Immature natural killer cell (primary cell): ENCODE measurements at regions not wholly inside any gene's neighbourhood (a gene's known extent, or its start where the extent isn't known, plus 50 kb on each side); places are given as distances from the start of the nearest gene placed in this dataset.
"Not testable (repeated sequence)": the region's sequence is repeated elsewhere in the genome, so short reads cannot be mapped to it uniquely, and the experiment has no call there.

Experiments used
- DNase-seq, 3 donors: peaks; one replicate each; pipeline ENCODE4 v3.0.0; 2022; ENCODE audit warnings: mixed read lengths in 1 of 3
- H3K27ac Mint-ChIP-seq, 6 donors: one replicate each; pipeline ENCODE4 v1.8.0; 2020; ENCODE audit warnings: mixed read lengths in 6 of 6, mild to moderate bottlenecking in 5 of 6, inconsistent platforms in 4 of 6, moderate library complexity in 3 of 6
- H3K27me3 Mint-ChIP-seq, 3 donors: one replicate each; pipeline ENCODE4 v1.8.0; 2020 to 2021; ENCODE audit warnings: low read depth in 3 of 3, mild to moderate bottlenecking in 3 of 3, mixed read lengths in 3 of 3, moderate library complexity in 3 of 3, inconsistent platforms in 1 of 3
- H3K36me3 Mint-ChIP-seq, 3 donors: one replicate each; pipeline ENCODE4 v1.8.0; 2020; ENCODE audit warnings: mixed read lengths in 3 of 3, inconsistent platforms in 2 of 3, mild to moderate bottlenecking in 2 of 3
- H3K4me1 Mint-ChIP-seq, 2 donors: one replicate each; pipeline ENCODE4 v1.8.0; 2020; ENCODE audit warnings: inconsistent platforms in 2 of 2, mild to moderate bottlenecking in 2 of 2, mixed read lengths in 2 of 2, moderate library complexity in 1 of 2
- H3K4me3 Mint-ChIP-seq, 5 donors: one replicate each; pipeline ENCODE4 v1.8.0; 2020; ENCODE audit warnings: mild to moderate bottlenecking in 5 of 5, mixed read lengths in 5 of 5, inconsistent platforms in 3 of 5, moderate library complexity in 3 of 5
- H3K9me3 Mint-ChIP-seq, 6 donors: one replicate each; pipeline ENCODE4 v1.8.0; 2020; ENCODE audit warnings: mild to moderate bottlenecking in 6 of 6, mixed read lengths in 6 of 6, inconsistent platforms in 4 of 6, moderate library complexity in 3 of 6

DNA sequence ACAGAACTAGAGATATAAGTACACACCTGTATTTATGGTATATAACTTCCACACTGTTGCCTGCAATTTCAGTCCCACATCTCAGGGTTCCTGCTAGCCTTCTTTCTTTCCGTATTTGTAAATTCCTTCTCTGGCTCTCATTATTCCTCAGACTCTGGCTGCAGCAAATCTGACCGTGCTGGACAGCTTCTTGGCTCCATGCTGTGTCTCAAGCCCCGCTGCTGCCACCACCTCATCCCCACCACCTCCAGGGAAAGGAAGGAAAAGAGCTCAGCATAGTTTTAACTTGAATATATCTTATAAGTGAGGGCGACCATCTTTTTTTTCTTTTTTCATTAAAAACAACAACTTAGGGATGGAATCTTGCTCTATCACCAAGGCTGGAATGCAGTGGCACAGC lies 155.6 kb upstream of the CXCL13 start:
- DNase-seq, result no peak
- Mint-ChIP-seq H3K9me3 (peaks cover 0 to 2% (median 0%) of the 10 kb centered on the region in 6 donors), H3K27ac (no peak overlapping the region), H3K4me3 (no peak overlapping the region), H3K4me1 (no peaks in the 10 kb centered on the region), H3K36me3 (no peaks in the 10 kb centered on the region), H3K27me3 (peaks cover 0 to 2% (median 0%) of the 10 kb centered on the region in 3 donors)

- H3K27me3 Mint-ChIP-seq, result no peaks in the 10 kb centered on the region
- no peaks in the 10 kb centered on the region for H3K36me3 Mint-ChIP-seq
- H3K9me3 Mint-ChIP-seq, result peaks cover 0 to 2% (median 0%) of the 10 kb centered on the region in 6 donors
- no peak overlapping the region for H3K27ac Mint-ChIP-seq
- no peak overlapping the region for H3K4me3 Mint-ChIP-seq
- no peak for DNase-seq
- H3K4me1 Mint-ChIP-seq, result no peaks in the 10 kb centered on the region
Observed at GRCh38 chr4:77451530-77451929, 154.1 kb upstream of the CXCL13 start.

DNA sequence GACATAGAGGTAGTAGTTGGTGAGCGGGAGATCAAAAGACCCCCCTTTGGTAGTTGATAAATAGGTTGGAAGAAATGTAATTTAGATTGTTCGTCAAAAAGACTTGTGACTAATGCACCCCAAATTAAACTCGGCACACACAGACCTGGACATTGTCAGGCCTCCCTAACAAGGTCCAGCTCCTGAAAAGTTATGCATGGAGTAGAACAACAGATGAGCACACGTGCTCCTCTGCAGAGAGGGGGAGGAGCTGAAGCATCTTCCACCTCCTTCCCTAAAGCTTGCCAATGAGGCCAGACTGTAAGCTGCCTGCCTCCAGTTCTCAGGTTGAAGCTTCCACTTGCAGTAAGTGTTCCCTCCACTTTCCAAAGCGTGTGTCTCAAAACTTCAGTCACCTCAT lies 153.5 kb upstream of the CXCL13 start:
- not testable (repeated sequence) for H3K27ac Mint-ChIP-seq, H3K27me3 Mint-ChIP-seq, DNase-seq, H3K9me3 Mint-ChIP-seq, H3K36me3 Mint-ChIP-seq, H3K4me1 Mint-ChIP-seq, H3K4me3 Mint-ChIP-seq

DNA sequence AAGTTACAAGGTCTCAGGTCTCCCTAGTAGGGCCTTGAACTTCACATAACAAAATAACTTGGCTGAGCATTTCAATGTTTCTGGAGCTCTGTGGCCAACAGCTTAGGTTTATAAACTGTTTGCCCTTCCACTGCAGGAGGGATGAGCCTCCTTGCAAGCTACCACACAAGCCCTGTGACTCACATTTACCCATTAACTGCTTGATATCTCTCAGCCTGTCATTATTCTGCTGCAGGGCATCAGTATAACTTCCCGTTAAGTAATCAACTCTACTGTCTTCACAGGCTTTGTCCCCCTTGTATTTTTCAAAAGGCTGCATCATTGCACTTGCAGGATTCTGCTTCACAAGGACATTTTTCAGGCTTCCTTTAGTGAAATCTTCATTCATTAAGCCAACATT lies 151.7 kb upstream of the CXCL13 start:
- H3K27ac Mint-ChIP-seq, result no peak overlapping the region
- H3K36me3 Mint-ChIP-seq, result no peaks in the 10 kb centered on the region
- no peaks in the 10 kb centered on the region for H3K4me1 Mint-ChIP-seq
- peaks cover 0 to 2% (median 0%) of the 10 kb centered on the region in 6 donors for H3K9me3 Mint-ChIP-seq
- no peak overlapping the region for H3K4me3 Mint-ChIP-seq
- DNase-seq, result no peak
- no peaks in the 10 kb centered on the region for H3K27me3 Mint-ChIP-seq

DNA sequence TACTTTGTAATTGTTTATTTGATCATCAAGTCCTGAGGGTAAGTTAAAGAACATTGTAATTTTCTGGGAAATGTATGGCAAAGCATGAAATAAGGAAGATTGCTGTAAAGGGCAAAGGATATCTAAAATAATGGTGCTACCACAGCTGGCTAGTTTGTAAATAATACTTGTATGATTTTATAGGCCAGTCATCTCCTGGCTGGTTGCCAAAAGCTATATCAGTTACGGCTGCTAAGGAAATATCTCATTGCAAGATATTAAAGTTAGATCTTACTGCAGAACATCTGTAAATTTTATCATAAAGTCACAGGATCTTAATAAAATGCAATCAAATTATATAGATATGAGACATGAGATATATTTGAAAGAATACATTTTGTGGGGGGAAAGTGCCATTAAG lies 150.8 kb upstream of the CXCL13 start:
- peaks cover 0 to 4% (median 0%) of the 10 kb centered on the region in 6 donors for H3K9me3 Mint-ChIP-seq
- DNase-seq, result no peak
- H3K27me3 Mint-ChIP-seq, result no peaks in the 10 kb centered on the region
- no peak overlapping the region for H3K27ac Mint-ChIP-seq
- H3K4me3 Mint-ChIP-seq, result no peak overlapping the region
- no peaks in the 10 kb centered on the region for H3K36me3 Mint-ChIP-seq
- H3K4me1 Mint-ChIP-seq, result no peaks in the 10 kb centered on the region

DNA sequence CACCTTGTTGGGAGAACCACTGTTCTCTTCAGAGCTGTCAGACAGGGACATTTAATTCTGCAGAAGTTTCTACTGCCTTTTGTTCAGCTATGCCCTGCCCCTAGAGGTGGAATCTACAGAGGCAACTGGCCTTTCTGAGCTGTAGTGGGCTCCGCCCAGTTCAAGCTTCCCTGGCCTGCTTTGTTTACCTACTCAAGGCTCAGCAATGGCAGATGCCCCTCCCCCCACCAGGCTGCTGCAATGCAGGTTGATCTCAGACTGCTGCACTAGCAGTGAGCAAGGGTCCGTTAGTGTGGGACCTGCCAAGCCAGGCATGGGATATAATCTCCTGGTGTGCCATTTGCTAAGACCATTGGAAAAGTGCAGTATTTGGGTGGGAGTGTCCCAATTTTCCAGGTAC lies 141.5 kb upstream of the CXCL13 start:
- not testable (repeated sequence) for H3K27ac Mint-ChIP-seq, H3K36me3 Mint-ChIP-seq, H3K9me3 Mint-ChIP-seq, H3K27me3 Mint-ChIP-seq, H3K4me3 Mint-ChIP-seq, H3K4me1 Mint-ChIP-seq, DNase-seq

- DNase-seq, result no peak
- H3K4me3 Mint-ChIP-seq, result no peak overlapping the region
Observed at GRCh38 chr4:77465271-77465670, 140.3 kb upstream of the CXCL13 start.

GRCh38 chr4:77466430-77466829 lies 139.2 kb upstream of the CXCL13 start:
- H3K27ac Mint-ChIP-seq, result no peak overlapping the region
- peaks cover 0 to 4% (median 2%) of the 10 kb centered on the region in 3 donors for H3K27me3 Mint-ChIP-seq
- DNase-seq, result no peak
- peaks cover 0 to 2% (median 0%) of the 10 kb centered on the region in 6 donors for H3K9me3 Mint-ChIP-seq
- no peak overlapping the region for H3K4me3 Mint-ChIP-seq
- no peaks in the 10 kb centered on the region for H3K4me1 Mint-ChIP-seq
- H3K36me3 Mint-ChIP-seq, result no peaks in the 10 kb centered on the region

More at GRCh38 chr4:77465271-77465670, 140.3 kb upstream of the CXCL13 start:
- peaks cover 0 to 4% (median 2%) of the 10 kb centered on the region in 3 donors for H3K27me3 Mint-ChIP-seq
- no peaks in the 10 kb centered on the region for H3K4me1 Mint-ChIP-seq
- no peaks in the 10 kb centered on the region for H3K36me3 Mint-ChIP-seq
- peaks cover 0 to 2% (median 0%) of the 10 kb centered on the region in 6 donors for H3K9me3 Mint-ChIP-seq
- no peak overlapping the region for H3K27ac Mint-ChIP-seq

GRCh38 chr4:77471821-77472495 lies 133.7 kb upstream of the CXCL13 start:
- Mint-ChIP-seq H3K9me3 (peaks cover 0 to 2% (median 0%) of the 10 kb centered on the region in 6 donors), H3K4me1 (no peaks in the 10 kb centered on the region), H3K27ac (no peak overlapping the region), H3K27me3 (peaks cover 0 to 6% (median 2%) of the 10 kb centered on the region in 3 donors), H3K4me3 (no peak overlapping the region), H3K36me3 (no peaks in the 10 kb centered on the region)
- no peak for DNase-seq

DNA sequence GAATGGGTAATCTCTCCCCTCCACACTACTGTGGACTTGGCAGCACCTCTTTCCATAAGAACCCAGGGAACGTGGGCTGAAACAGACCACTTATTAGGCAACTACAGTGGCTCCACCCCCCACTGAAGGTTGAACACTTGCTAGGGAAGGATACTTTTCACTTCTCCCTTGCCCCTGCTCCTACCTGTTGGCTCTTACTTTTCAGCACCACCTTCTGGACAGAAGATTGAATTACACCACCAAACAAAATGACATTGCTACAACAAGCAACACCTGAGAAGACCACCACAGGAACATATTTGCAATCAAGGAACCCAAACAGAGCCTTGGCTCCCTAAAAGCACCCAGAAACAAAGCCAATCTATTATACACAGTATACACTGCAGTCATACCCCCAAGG lies 132.1 kb upstream of the CXCL13 start:
- DNase-seq, result no peak
- no peak overlapping the region for H3K27ac Mint-ChIP-seq
- H3K9me3 Mint-ChIP-seq, result peaks cover 0 to 2% (median 0%) of the 10 kb centered on the region in 6 donors
- H3K36me3 Mint-ChIP-seq, result no peaks in the 10 kb centered on the region
- H3K4me3 Mint-ChIP-seq, result no peak overlapping the region
- H3K27me3 Mint-ChIP-seq, result peaks cover 0 to 6% (median 2%) of the 10 kb centered on the region in 3 donors
- H3K4me1 Mint-ChIP-seq, result no peaks in the 10 kb centered on the region

DNA sequence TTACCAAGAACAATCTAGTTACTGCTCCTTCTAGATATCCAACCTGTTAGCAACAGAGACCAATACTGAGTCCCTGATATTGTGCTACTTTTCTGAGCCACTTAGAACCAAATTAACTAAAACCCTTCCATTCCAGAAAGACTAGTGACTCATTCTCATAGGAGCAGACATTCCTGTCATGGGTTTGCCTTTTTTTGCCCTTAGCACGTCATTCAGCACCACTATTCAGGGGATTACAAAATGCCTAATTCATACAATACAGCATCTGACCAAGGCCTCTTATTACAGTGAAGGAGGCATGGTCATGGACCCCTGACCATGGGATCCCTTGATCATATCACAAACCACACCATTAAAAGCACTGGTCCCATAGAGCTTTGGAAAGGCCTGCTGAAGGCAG lies 123.8 kb upstream of the CXCL13 start:
- Mint-ChIP-seq H3K27me3 (peaks cover 0 to 4% (median 0%) of the 10 kb centered on the region in 3 donors), H3K27ac (no peak overlapping the region), H3K9me3 (peaks cover 0 to 6% (median 0%) of the 10 kb centered on the region in 6 donors), H3K4me3 (no peak overlapping the region), H3K4me1 (no peaks in the 10 kb centered on the region), H3K36me3 (no peaks in the 10 kb centered on the region)
- no peak for DNase-seq

DNA sequence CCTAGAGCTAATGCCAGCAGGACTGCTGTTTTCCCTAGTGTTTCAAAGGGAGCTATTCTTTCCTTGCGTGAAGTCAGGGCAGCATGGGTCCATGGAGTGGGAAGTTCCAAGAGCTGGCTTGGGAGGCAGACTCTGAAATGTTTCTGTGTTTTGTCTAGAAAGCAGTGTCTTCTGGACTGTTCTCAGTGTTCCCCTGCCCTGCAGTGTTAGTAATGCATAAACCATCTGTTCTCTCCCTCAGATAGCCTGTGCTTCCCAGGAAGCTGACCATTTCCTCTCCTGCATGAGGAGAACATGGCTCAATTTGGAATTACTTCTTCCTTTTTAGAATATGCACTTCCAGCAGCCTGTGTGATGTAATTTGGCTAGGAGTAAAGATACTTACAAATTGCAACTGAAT lies 116.7 kb upstream of the CXCL13 start:
- H3K27ac Mint-ChIP-seq, result no peak overlapping the region
- H3K36me3 Mint-ChIP-seq, result no peaks in the 10 kb centered on the region
- no peak overlapping the region for H3K4me3 Mint-ChIP-seq
- peaks cover 0 to 4% (median 0%) of the 10 kb centered on the region in 6 donors for H3K9me3 Mint-ChIP-seq
- DNase-seq, result no peak
- H3K27me3 Mint-ChIP-seq, result peaks cover 0 to 8% (median 3%) of the 10 kb centered on the region in 3 donors
- H3K4me1 Mint-ChIP-seq, result no peaks in the 10 kb centered on the region

DNA sequence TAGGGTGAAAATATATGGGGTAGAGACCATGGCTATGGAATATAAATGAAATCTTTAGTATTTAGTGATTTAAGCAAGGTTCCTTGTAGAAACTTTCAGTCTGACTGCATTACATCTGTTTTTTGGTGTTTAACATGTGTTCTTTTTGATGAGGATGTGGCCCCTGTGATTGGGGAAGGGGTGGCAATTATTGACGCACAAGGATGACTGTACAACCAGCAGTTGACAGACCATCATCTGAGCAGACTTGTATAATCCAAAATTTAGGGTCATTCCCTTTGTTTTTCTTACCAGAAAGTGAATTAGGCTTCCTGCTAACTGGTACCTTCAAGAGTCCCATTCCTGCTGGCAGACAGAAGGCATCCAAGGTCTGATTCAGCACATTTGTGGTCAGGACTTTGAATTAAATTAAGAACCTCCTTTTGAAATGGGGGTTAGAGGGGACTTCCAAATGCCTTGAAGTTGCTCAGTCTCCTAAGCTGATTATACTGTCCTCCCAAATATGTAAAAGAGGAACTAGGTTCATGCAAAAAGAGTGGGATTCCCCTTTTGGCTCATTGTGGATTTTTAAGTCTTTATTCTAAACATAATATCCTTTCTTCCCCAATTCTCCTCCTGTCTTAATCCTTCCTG lies 112.4 kb upstream of the CXCL13 start:
- no peaks in the 10 kb centered on the region for H3K4me1 Mint-ChIP-seq
- H3K36me3 Mint-ChIP-seq, result no peaks in the 10 kb centered on the region
- peaks cover 0 to 2% (median 0%) of the 10 kb centered on the region in 6 donors for H3K9me3 Mint-ChIP-seq
- H3K27ac Mint-ChIP-seq, result no peak overlapping the region
- no peak overlapping the region for H3K4me3 Mint-ChIP-seq
- H3K27me3 Mint-ChIP-seq, result peaks cover 0 to 5% (median 2%) of the 10 kb centered on the region in 3 donors
- DNase-seq, result no peak

DNA sequence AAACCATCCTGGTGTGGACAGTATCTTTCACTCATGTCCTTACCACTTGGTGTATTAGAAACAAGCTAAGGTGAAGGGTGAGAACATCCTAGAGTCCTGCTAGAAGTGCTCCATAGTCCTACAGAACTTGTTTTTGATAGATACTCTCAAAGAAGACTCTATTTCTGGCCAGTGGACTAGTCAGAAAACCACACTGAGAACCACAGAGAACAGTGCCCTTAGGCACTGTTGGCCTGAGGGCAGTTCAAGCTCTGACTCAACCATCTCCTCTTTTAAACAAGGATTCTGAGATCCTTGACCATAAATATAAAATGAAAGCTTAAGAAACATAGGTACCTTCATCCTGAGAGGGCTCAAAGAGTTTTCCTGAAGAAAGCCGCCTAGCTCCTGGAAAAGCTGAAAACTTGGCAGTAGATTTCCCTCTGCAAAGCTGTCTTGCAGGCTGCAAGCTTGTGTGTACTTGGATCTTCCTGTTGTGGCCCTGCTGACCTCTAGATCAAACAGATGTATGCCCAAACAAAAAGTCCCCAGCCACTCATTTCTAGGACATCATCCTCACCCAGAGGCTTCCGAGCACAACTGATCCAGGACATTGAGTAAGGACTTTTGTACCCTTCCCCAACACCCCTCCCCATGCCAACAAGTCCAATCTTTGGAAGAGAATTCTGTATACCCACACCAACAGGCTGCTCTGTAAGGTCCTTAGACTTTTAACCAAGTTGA lies 111.6 kb upstream of the CXCL13 start:
- Mint-ChIP-seq H3K27ac (no peak overlapping the region), H3K36me3 (no peaks in the 10 kb centered on the region), H3K27me3 (peaks cover 0 to 5% (median 2%) of the 10 kb centered on the region in 3 donors), H3K4me1 (no peaks in the 10 kb centered on the region), H3K4me3 (no peak overlapping the region), H3K9me3 (peaks cover 0 to 2% (median 0%) of the 10 kb centered on the region in 6 donors)
- DNase-seq, result no peak
